HG02852 (cell line): ENCODE measurements at regions not wholly inside any gene's neighbourhood (a gene's known extent, or its start where the extent isn't known, plus 50 kb on each side); places are given as distances from the start of the nearest gene placed in this dataset.
"Not testable (repeated sequence)": the region's sequence is repeated elsewhere in the genome, so short reads cannot be mapped to it uniquely, and the experiment has no call there.

ENCODE experiments used
- ATAC-seq: cut with Tn5 transposase; IDR thresholded peaks from one replicate; pipeline ENCODE4 v1.9.1; 2021; ENCODE audit warnings: mild to moderate bottlenecking, moderate library complexity; ENCODE audit not compliant: unreplicated experiment

GRCh38 chr4:188372058-188372457 is 232.8 kb downstream of the TRIML1 start:
- ATAC-seq, result no peak

- ATAC-seq, result no peak
Observed at GRCh38 chr4:188372829-188373228, 233.6 kb downstream of the TRIML1 start.

GRCh38 chr4:188374871-188375270 is 235.6 kb downstream of the TRIML1 start:
- no peak for ATAC-seq

GRCh38 chr4:188377816-188378215 is 238.6 kb downstream of the TRIML1 start:
- no peak for ATAC-seq

GRCh38 chr4:188383180-188383579 is 243.9 kb downstream of the TRIML1 start:
- no peak for ATAC-seq

GRCh38 chr4:188387179-188387791 is 248.0 kb downstream of the TRIML1 start:
- ATAC-seq, result no peak

GRCh38 chr4:188391349-188391748 is 252.1 kb downstream of the TRIML1 start:
- ATAC-seq, result not testable (repeated sequence)

GRCh38 chr4:188396037-188396436 is 256.8 kb downstream of the TRIML1 start:
- no peak for ATAC-seq

- ATAC-seq, result no peak
Observed at GRCh38 chr4:188399834-188400233, 260.6 kb downstream of the TRIML1 start.

- no peak for ATAC-seq
Observed at GRCh38 chr4:188400451-188400850, 261.2 kb downstream of the TRIML1 start.

GRCh38 chr4:188403272-188403671 is 264.0 kb downstream of the TRIML1 start:
- ATAC-seq, result no peak

- not testable (repeated sequence) for ATAC-seq
Observed at GRCh38 chr4:188405071-188405835, 266.0 kb downstream of the TRIML1 start.

- ATAC-seq, result no peak
Observed at GRCh38 chr4:188408244-188409030, 269.2 kb downstream of the TRIML1 start.

GRCh38 chr4:188409851-188410250 is 270.6 kb downstream of the TRIML1 start:
- ATAC-seq, result no peak

GRCh38 chr4:188411805-188412204 is 272.6 kb downstream of the TRIML1 start:
- no peak for ATAC-seq

GRCh38 chr4:188412499-188412898 is 273.3 kb downstream of the TRIML1 start:
- no peak for ATAC-seq

- ATAC-seq, result no peak
Observed at GRCh38 chr4:188414441-188414840, 275.2 kb downstream of the TRIML1 start.

- ATAC-seq, result no peak
Observed at GRCh38 chr4:188417181-188417580, 277.9 kb downstream of the TRIML1 start.

- ATAC-seq, result no peak
Observed at GRCh38 chr4:188423039-188423438, 283.8 kb downstream of the TRIML1 start.

GRCh38 chr4:188428935-188429334 is 289.7 kb downstream of the TRIML1 start:
- no peak for ATAC-seq

- no peak for ATAC-seq
Observed at GRCh38 chr4:188429965-188430364, 290.7 kb downstream of the TRIML1 start.

GRCh38 chr4:188430384-188430783 is 291.1 kb downstream of the TRIML1 start:
- ATAC-seq, result no peak
